HTR-8/SVneo (cell line): ENCODE measurements at regions not wholly inside any gene's neighbourhood (a gene's known extent, or its start where the extent isn't known, plus 50 kb on each side); places are given as distances from the start of the nearest gene placed in this dataset.

Source experiments
- DNase-seq: peaks from one replicate; pipeline ENCODE4 v3.0.0; 2011; ENCODE audit warnings: low spot score, mixed read lengths; ENCODE audit not compliant: insufficient read length
- FAIRE-seq: peaks from 2 replicates; lab custom pipeline; 2011; peaks lifted over from hg19 to GRCh38; lab: Jason Lieb, UNC

DNA sequence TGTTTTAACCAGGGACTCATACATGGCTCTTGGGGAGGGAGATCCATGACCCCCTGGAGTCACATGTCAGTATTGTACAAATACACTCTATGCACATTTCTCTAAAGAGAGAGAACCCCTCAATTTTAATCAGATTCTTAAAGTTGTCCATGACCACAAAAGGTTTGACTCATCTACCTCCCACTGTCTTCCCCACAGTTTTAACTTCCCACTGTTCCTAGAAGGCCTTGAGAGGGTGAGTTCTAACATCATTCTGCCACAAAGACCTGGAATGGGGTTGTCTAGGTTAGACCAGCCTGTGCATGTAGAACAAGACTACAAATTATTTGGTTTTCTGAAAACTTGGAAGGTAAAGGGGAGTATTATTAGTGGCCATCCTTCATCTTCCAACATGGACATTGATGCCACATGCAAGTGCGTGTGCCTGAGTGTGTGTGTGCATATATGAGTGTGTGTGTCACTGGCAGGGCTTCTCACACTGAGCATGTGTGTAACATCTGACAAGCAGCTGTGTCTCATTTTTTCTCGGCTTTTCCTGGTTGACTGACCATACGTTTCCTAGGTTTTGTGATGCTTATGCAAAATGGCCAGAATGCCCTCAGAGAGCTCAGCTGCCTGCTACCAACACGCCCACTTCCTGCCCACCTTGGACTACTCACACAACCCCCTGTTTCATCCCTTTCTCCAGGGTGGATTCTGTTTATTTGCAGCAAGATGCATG, 94.6 kb upstream of the LGALSL start:
- peak; percentile 52 for FAIRE-seq
- no peak for DNase-seq

DNA sequence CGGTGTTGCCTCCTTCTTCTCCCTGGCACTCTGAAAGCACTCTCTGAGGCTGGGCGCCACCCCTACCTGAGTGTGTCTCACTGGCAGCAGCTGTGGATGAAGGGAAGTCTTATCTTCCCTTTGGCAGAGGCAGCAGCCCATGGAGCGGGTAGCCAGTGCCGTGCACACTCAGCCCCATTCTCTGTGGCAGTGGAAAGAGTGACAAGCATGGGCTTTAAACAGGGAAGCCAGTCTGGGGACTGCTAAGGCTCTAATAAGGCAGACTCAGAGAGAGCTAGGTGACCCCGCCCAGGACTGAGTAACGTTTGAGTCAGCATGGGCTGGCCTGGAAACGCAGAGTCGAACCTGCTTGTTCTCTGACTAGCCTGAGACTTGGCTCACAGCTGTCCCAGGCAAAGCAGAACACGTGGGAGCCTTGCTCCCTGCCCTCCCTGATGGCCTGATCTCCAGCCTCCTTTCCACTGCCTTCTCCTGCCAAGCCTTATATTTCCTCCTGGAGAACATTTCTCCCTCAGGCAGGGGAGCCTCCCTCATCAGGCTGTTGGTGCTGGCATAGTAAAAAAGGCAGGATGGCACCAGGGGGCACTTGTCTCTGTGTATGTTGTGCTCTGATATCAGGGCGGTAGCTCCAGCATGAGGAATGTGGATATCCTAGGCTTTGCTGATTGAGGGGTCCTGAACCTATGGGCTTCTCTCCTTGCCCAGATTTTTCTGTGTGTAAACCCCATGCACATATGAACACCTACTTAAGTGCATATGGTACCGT, 93.9 kb upstream of the LGALSL start:
- peak; percentile 96 for FAIRE-seq
- peak; percentile 79 for DNase-seq

DNA sequence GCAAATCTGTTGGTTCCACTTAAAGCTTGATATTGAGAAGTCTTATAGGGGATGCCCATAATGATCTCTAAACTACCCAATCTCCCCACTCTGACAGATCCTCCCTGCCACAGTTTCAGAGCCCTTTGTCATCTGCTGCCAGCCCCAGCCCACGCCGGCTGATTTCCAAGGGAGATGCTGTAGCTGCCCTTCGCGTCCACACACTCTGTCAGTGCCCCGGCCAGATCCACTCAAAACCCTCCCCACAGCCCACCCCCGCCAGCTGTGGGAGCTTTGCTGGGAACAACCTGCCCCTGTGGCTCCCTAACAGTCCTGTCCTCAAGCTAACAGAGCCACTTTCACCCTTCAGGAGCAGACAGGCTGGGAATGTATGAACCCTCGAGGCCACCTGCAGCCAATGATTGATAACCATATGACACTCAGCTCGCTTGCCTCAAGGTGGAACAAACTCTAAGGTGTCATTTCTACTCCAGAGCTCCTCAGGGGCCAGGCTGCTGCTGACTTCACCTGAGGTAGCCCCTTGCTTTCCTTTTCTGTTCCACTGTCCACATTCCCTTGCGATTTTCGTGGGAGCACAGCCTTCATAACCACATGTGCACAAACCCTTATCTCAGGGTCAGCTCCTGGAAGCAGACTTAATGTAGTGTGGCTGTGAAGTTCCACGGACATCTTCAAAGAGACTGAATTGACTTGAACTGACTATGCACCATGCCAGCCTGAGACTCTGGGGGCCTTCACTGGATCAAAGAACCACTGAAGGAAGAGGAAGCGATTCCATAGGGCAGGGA, 92.6 kb upstream of the LGALSL start:
- no peak for DNase-seq
- FAIRE-seq = no peak

DNA sequence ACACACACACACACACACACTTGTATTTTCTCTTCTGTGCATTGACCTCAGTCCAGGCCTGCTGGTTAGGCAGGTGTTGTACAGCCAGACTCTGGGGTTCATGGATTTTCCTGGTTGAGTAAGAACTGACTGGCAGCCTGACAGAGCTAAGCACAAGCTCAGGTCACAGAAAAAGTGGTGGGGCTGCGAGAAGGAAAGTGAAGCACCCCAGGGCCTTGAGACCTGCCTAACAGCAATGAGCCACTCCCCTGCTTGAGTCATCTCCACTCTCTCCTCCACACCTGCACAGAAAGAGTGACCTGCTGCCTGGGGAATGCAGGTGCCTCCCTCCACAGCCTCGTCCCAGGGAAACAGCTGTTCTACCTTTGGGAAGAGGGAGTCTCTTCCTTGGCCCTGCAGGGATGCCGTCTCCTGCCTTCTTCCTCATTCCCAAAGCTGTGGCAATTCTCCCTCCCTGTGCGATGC, 91.4 kb upstream of the LGALSL start:
- FAIRE-seq (no peak), DNase-seq (no peak)

DNA sequence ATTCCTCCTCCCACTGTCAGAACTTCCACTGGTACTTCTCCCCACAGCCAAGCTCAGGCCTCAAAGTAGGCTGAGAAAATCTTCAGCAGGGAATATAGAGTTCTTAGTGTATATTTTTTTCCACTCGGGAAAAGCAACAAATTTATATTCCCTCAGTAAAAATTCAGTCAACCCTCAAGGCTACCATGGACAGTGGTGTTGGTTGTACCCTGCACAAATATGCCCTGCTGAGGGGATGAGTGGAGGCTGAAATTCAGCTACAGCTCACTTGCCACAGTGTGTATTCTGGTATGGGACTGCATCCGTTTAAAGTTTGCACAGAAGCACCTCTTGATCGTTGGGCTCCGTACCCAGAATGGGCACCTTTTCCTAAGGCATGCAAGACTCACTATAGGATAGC, 90.8 kb upstream of the LGALSL start:
- DNase-seq (no peak), FAIRE-seq (no peak)

DNA sequence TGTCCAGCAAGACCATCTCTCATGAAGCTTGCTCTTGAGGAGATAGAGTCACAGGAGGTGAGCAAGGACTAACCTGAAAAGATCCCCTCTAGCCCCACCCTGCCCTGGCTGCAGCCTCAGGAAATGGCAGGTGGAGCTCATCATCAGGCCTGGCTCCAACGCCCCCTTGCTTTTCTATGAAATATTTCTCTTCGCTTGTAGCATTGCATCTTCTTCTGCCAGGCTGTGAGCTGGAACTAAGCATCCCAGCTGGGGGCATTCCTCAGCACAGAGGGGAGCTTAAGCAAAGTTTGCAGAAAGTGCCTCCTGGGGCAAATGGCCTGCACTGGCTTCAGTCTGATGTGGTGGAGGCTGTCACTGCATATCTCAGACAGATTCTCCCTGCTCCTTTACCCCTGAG, 90.1 kb upstream of the LGALSL start:
- DNase-seq (no peak), FAIRE-seq (no peak)

DNA sequence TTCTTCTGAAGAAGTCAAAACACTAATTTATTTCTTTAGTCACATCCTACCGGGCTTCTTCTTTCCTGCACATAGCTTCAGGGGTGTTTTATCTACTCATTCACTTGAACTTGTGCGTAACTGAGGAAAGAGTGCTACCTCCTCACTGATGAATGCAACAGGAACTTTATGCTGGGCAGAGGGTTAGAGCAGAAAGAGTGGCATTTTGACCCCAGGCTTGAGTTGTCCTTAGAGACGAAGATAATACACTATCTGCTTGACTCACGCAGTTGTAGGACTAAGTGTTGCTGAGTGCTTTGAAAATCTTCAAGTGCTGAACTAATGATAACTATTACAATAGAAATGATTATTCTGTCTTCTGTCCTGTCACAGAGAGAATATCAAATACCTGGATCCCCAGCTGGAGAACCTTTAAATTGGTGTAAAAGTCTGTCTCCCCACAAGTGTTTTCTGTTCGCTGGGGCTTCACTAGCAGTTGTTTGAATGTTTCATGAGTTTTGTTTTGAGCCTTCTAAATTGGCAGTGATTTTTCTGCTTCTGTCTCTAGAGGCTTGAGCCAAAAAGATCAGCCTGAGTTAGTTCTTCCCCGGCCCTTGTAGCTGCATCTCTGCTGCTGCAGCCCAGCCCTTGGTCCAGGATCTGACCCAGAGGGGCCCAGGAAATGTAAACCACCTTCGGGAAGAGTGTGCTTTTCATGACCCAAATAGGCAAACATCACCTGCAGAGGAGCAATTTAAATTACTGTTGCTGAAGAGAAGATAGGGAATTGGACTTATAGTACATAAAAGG, 86.3 kb upstream of the LGALSL start:
- DNase-seq (no peak), FAIRE-seq (no peak)

DNA sequence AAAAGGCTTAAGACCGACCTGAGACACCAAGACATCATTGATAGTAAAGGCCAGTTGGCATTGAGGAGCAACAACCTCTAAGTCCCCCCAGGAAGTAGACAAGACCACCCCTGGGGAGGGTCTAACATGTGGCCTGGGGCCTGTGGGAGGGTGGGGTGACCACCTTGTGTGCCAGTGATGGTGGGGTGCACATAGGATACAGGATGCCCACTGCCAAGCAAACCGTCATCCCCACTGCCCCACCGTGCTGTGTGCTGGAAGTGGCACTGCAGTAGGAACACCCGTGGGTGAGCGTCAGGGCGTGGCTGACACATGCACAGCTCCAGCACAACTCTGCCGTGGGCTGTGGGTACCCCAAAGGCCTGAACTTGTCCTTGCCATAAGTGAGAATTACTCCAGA, 84.3 kb upstream of the LGALSL start:
- FAIRE-seq (no peak), DNase-seq (no peak)

DNA sequence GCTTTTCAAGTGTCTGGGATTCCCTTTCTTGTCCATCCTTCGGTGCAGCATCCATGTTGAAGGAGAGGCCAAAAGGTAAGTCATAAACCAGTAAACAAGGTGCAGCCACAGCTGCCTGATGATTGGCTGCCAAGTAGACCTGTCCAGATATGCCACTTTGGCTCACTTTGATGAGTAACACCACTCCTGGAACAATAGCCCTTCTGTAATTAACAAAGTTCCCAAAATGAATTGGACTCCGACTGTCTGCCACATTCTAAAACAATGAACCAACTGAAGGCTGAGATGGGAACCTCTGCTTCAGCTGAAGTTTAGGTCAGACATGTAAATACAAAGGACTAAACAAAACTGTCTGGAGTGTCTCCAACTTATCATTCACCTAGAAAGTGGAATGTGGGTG, 82.2 kb upstream of the LGALSL start:
- no peak for FAIRE-seq
- DNase-seq = no peak

DNA sequence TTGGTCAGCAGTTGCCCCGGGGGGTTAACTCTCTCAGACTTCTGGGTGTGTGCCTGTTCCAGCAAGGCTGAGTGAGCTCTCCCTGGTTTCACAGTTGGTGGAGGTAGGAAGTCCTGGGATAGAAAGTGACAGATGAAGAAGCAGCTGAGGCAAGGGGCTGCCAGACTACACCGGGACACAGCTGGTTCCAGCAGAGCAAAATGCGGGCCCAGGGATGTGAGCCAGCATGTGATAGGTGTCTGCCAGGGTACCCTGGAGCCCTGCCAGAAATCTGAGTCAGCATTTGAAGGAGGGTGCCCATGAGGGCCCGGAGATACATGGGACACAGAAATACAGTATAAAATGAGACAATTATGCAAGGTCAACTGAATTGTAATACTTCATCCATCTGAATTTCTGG, 79.3 kb upstream of the LGALSL start:
- no peak for DNase-seq
- no peak for FAIRE-seq

DNA sequence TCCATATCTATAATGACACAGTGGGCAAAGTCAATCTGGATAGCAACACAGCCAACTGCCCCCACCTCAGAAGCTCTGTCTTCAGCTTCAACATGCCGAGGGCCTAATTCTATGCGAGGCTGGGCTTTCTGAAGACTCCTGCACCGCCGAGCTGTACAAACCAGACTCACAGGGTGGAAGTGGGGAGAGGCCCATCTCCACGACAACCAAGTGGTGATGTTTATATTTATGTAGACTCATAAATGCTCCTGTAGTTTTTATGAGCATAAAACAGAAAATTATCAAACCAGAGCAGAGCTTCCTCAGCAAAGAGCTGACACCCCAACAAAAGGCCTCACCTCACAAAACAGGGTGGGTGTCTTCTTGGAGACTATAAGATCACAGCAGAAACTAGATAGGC, 77.0 kb upstream of the LGALSL start:
- no peak for FAIRE-seq
- DNase-seq = no peak

DNA sequence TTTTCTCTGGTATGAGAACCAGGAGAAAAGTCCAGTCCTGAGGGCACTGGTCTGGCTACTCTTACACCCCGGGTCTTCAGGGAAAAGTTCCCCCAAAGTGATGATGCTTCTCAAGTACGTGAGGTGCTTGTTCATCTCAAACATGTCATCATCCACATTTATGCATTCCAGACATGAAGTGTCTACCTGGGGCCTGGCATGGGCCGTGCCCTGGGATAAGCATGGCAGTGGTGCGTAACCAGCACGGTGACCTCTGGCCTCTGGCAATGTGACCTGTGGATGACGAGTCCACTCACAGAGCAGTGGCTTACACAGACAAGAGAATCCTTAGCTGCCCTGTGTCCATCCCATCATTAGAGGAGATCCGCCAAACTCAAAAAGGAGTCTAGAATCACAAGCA, 74.8 kb upstream of the LGALSL start:
- FAIRE-seq = no peak

DNA sequence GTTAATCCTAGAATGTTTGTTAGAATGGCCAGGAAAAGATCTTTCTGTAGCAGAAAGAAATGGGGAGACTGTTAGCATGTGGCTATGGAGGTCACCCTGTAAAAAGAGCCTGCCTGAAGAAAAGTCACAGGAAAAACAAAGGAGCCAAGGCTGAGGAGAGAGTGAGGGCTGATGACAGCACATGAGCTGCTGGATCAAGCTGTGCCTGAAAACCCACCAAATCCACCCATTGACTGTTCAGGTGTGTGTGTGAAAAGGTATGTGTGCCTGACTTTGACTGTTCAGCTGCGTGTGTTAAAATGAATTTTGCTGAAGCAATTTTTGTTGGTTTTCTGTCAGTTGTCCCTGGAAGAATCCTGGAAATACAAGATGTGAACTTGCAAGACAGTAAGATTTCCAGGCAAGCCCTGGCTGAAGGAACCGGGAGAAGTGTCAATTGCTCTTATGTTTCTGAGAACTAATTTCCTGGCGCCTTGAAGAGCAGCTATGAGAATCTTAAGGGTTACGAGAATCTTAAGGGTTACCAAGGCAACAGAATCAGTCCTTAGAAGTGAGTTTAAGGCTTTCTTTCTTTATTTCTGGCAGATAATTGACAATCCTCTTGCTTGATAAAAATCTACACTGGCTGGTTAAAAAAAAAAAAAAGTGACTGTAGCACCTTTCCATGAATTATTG, 73.0 kb upstream of the LGALSL start:
- no peak for FAIRE-seq
- no peak for DNase-seq

More for the DNA sequence above, 74.8 kb upstream of the LGALSL start:
- no peak for DNase-seq

DNA sequence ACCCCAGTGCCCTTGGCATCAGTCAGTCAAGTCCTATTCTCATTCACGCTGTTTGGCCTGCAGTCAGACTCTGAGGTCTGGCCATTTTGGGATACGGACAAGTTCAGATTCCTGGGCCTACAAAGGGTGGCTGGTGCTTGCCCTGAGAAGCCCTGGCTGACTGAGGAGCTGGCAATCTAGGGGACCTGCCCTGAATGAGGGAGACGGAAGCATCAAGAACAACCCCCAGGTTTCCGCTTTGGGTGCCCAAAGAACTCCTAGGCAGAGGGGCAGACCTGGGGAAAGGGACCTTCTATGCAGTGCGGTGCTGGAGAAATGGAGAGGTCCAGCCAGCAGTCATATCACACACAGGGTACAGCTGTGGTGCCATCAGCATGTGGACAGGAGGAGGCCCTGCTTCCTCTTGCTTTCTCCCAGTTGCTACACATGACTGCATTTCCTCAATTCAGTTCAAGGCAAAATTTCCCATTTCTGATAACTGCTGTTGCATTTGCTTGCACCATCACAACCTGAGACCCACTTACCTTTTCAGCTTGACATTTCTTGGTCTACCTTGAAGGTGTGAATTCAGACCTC, 70.9 kb upstream of the LGALSL start:
- FAIRE-seq (no peak), DNase-seq (no peak)

DNA sequence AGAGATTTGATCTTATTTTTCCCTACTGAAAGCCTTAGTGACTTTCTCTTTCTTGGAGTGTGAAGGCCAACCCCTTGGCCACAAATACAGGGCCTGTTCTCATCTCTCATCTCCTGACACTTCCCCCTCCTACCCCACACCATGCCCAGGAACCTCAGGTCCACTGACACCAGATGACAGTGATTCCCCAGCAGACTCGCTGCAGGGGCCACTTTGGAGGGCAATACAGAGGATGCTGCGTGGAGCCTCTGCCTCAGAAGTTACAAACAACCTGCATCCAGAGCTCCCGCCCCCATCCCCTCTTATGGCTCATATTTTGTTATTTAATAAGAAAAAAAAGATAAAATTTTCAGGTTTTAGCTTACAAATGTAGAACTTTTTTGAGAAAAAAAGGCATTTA, 70.1 kb upstream of the LGALSL start:
- FAIRE-seq (no peak), DNase-seq (no peak)

DNA sequence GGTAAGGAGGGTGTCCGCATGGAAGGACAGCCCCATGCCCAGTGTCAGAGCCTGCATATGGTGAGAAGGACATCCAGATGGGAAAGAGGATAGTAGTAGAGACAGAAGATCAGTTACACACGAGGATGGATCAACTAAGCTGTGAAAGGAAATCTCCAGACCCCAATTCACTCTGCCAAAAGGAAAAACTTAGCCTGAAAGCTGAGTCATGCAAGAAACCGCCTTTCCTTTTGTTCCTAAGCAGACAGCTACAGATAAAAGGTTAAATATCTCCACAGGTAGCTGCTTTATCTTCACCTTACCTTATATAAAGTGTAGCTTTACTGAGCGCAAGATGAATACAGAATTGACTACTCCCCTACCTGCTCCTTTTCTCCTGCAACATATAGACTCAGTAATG, 67.3 kb upstream of the LGALSL start:
- DNase-seq (no peak), FAIRE-seq (peak; percentile 16)

DNA sequence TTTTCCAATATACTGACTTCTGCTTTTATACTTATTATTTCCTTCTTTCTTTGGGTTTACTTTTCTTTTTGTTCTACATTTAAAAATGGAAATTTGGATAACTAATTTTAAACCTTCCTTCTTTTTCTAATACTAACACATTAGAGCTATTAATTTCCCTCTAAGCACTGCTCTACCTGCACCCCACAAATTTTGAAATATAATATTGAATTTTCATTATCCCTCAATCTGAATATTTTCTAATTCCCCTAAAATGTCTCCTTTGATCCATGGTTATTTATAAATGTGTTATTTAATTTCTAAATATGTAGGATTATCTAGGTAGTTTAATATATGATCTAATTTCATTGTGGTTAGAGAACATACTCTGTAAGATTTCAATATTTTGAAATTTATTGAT, 63.4 kb upstream of the LGALSL start:
- no peak for FAIRE-seq
- no peak for DNase-seq

DNA sequence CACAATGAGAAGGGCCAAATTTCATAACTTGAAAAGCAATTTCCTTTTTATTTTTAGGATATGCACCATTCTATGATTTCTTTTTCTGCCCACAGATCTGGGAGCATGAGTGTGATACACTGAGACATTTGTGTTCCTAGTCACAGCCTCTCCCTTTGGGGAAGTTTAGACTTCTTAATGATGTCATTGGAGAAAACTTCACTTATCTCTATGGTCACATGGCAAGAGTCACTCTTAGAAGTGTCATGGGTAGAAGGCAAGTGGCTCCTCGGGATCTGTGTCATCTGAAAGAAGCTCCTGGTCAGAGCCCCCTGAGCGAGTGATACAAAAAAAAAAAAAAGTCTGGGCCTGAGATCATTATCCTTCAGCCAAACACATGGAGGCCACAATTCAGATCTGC, 62.5 kb upstream of the LGALSL start:
- FAIRE-seq = no peak
- DNase-seq = no peak

DNA sequence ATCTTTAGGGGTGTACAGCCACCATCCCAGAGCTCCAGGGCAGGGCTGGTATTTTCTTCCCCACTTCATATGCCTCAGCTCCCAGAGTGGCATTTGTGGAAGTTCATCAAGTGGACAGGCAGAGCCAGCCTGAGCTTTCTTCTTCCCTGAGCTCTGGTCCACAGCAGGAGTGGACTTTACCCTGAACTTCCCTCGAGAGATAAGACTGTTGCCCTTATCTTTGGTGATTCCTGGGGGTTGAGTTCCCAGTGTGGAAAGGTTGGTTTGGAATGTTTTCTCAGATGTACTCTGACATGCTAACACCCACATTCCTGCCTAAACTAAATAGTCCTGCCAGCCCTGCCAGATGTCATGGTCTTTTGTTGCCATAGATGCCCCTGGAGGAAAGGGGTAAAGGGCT, 62.0 kb upstream of the LGALSL start:
- DNase-seq (no peak), FAIRE-seq (no peak)
